GM12878 (cell line): ENCODE measurements at regions not wholly inside any gene's neighbourhood (a gene's known extent, or its start where the extent isn't known, plus 50 kb on each side); places are given as distances from the start of the nearest gene placed in this dataset.

Source experiments
- ATF2 ChIP-seq: IDR thresholded peaks from 2 replicates; pipeline ENCODE4 v1.6.1; 2012; ENCODE audit warnings: low read length, inconsistent platforms
- IRF3 ChIP-seq: fragments of 450-650 bp; IDR thresholded peaks from 2 replicates; pipeline ENCODE4 v1.6.1; 2014; ENCODE audit warnings: mild to moderate bottlenecking
- NFYB ChIP-seq: IDR thresholded peaks from 2 replicates; pipeline ENCODE4 v1.6.1; 2011; ENCODE audit warnings: low read depth, mild to moderate bottlenecking, low read length, improper control_type of control experiment, moderate library complexity; ENCODE audit not compliant: insufficient read depth
- POU2F2 ChIP-seq: IDR thresholded peaks from 3 replicates; pipeline ENCODE4 v1.6.1; 2011; ENCODE audit warnings: low read depth, mild to moderate bottlenecking, low read length, borderline replicate concordance

GRCh38 chr9:82547995-82548394 lies 514.9 kb downstream of the RASEF start:
- TF ChIP-seq POU2F2 (no peak), ATF2 (no peak), NFYB (no peak), IRF3 (no peak)
